A549 (cell line): ENCODE measurements at regions not wholly inside any gene's neighbourhood (a gene's known extent, or its start where the extent isn't known, plus 50 kb on each side); places are given as distances from the start of the nearest gene placed in this dataset.

ENCODE experiments used
- ATAC-seq, 2 experiments: fragments of 200-7000 bp in 1 of 2; fragments of >200 bp in 1 of 2; cut with Nextera tagmentation in 1 of 2; cut with Tn5 transposase in 1 of 2; 3 replicates each; pipeline versions ENCODE4 v1.8.0 to v1.9.1; 2018 to 2020; ENCODE audit warnings: mild to moderate bottlenecking in 1 of 2, moderate library complexity in 1 of 2
- CTCF ChIA-PET: fragments of 300-600 bp; sonication (Branson Sonifier 250); formaldehyde crosslinking; extraction: SDS; loops from one replicate; lab custom pipeline; 2021; ENCODE audit warnings: antibody characterized with exemption, inconsistent platforms; lab: Yijun Ruan, JAX
- POLR2A ChIA-PET: fragments of 350-600 bp; formaldehyde crosslinking; extraction: SDS; loops from one replicate; lab custom pipeline; 2021; ENCODE audit warnings: antibody characterized with exemption, inconsistent platforms; lab: Yijun Ruan, JAX
- DNase-seq, 2 experiments: peaks; one replicate each; pipeline versions ENCODE4 v3.0.0 to v3.0.0-alpha.2; 2011 to 2016; ENCODE audit warnings: low read depth in 1 of 2, low spot score in 1 of 2
- FAIRE-seq: peaks from 2 replicates; lab custom pipeline; 2011; peaks lifted over from hg19 to GRCh38; lab: Jason Lieb, UNC
- H3K27ac ChIP-seq, 2 experiments: fragments of >200 bp; sonication (Bioruptor Twin); formaldehyde crosslinking; 3 replicates each; pipeline ENCODE4 v1.5.1; 2016 to 2017
- H3K4me1 ChIP-seq: fragments of >200 bp; sonication (Bioruptor Twin); formaldehyde crosslinking; 3 replicates; pipeline ENCODE4 v1.6.1; 2016
- H3K4me2 ChIP-seq: fragments of >200 bp; sonication (Bioruptor Twin); formaldehyde crosslinking; 3 replicates; pipeline ENCODE4 v1.6.1; 2016
- H3K4me3 ChIP-seq: fragments of >200 bp; sonication (Bioruptor Twin); formaldehyde crosslinking; 3 replicates; pipeline ENCODE4 v1.5.1; 2016
- H3K9me3 ChIP-seq: fragments of >200 bp; sonication (Bioruptor Twin); formaldehyde crosslinking; 3 replicates; pipeline ENCODE4 v1.6.1; 2016
- CBX2 ChIP-seq: fragments of 200-600 bp; sonication (generic); IDR thresholded peaks from 2 replicates; pipeline ENCODE4 v1.6.1; 2016; ENCODE audit warnings: low read depth, mild to moderate bottlenecking, borderline replicate concordance
- CHD2 ChIP-seq: fragments of 150-350 bp; IDR thresholded peaks from 2 replicates; pipeline ENCODE4 v1.6.1; 2014; ENCODE audit warnings: low read length; ENCODE audit not compliant: partially characterized antibody
- CHD4 ChIP-seq: fragments of 200-600 bp; sonication (generic); IDR thresholded peaks from 2 replicates; pipeline ENCODE4 v1.6.1; 2016; ENCODE audit warnings: antibody characterized with exemption, mild to moderate bottlenecking, borderline replicate concordance
- E2F6 ChIP-seq: IDR thresholded peaks from 2 replicates; pipeline ENCODE4 v1.6.1; 2012; ENCODE audit warnings: low read depth, borderline replicate concordance
- EHF ChIP-seq: fragments of 250-450 bp; sonication (Bioruptor Pico); IDR thresholded peaks from 2 replicates; pipeline ENCODE4 v1.5.0; 2020; ENCODE audit warnings: mild to moderate bottlenecking
- EP300 ChIP-seq, 2 experiments: fragments of >200 bp; sonication (Bioruptor Twin); formaldehyde crosslinking; IDR thresholded peaks; 2 replicates in 1 of 2; 3 replicates in 1 of 2; pipeline ENCODE4 v1.6.1; 2016 to 2017
- ESRRA ChIP-seq: fragments of 150-350 bp; IDR thresholded peaks from 2 replicates; pipeline ENCODE4 v1.6.1; 2014; ENCODE audit warnings: mild to moderate bottlenecking, low read length, borderline replicate concordance
- FOSB ChIP-seq: fragments of 250-450 bp; sonication (Bioruptor Pico); IDR thresholded peaks from 2 replicates; pipeline ENCODE4 v1.5.0; 2020; ENCODE audit warnings: mild to moderate bottlenecking, moderate library complexity
- HDAC2 ChIP-seq: fragments of 200-600 bp; sonication (generic); IDR thresholded peaks from 2 replicates; pipeline ENCODE4 v1.6.1; 2016
- HOXB5 ChIP-seq: fragments of 250-450 bp; sonication (Bioruptor Pico); IDR thresholded peaks from 2 replicates; pipeline ENCODE4 v1.5.0; 2020; ENCODE audit warnings: mild to moderate bottlenecking, moderate library complexity
- JUN ChIP-seq, 2 experiments: fragments of >200 bp; sonication (Bioruptor Twin); formaldehyde crosslinking; IDR thresholded peaks; 2 replicates in 1 of 2; 3 replicates in 1 of 2; pipeline ENCODE4 v1.6.1; 2016 to 2017
- JUNB ChIP-seq: fragments of >200 bp; sonication (Bioruptor Twin); formaldehyde crosslinking; IDR thresholded peaks from 2 replicates; pipeline ENCODE4 v1.6.1; 2016
- KDM1A ChIP-seq: fragments of 200-600 bp; sonication (generic); IDR thresholded peaks from 2 replicates; pipeline ENCODE4 v1.6.1; 2016; ENCODE audit warnings: low read depth, mild to moderate bottlenecking
- KDM5A ChIP-seq: fragments of 200-600 bp; sonication (generic); IDR thresholded peaks from 2 replicates; pipeline ENCODE4 v1.6.1; 2016; ENCODE audit warnings: antibody characterized with exemption, mild to moderate bottlenecking
- MAZ ChIP-seq: fragments of 150-350 bp; IDR thresholded peaks from 2 replicates; pipeline ENCODE4 v1.6.1; 2014; ENCODE audit warnings: antibody characterized with exemption, low read depth, low read length, borderline replicate concordance
- MYC ChIP-seq: IDR thresholded peaks from 2 replicates; pipeline ENCODE4 v1.6.1; 2012; ENCODE audit warnings: mild to moderate bottlenecking, inconsistent platforms, low read length, improper control_type of control experiment, borderline replicate concordance
- NFE2L2 ChIP-seq: fragments of 150-350 bp; conservative IDR thresholded peaks from 2 replicates; pipeline ENCODE4 v1.6.1; 2014; ENCODE audit warnings: low read length
- NPAS2 ChIP-seq: fragments of 250-450 bp; sonication (Bioruptor Pico); IDR thresholded peaks from 2 replicates; pipeline ENCODE4 v1.8.0; 2022; ENCODE audit warnings: mild to moderate bottlenecking, moderate library complexity, borderline replicate concordance
- POLR2A ChIP-seq: IDR thresholded peaks from 2 replicates; pipeline ENCODE4 v1.6.1; 2012; ENCODE audit warnings: mild to moderate bottlenecking, low read length
- POLR2AphosphoS2 ChIP-seq: conservative IDR thresholded peaks from 2 replicates; pipeline ENCODE4 v1.6.1; 2012; ENCODE audit warnings: low read length, improper control_type of control experiment, inconsistent platforms
- RFX5 ChIP-seq: fragments of 450-650 bp; IDR thresholded peaks from 2 replicates; pipeline ENCODE4 v1.7.1; 2014; ENCODE audit warnings: antibody characterized with exemption, mild to moderate bottlenecking, moderate library complexity
- TFCP2L1 ChIP-seq: fragments of 250-450 bp; sonication (Bioruptor Pico); IDR thresholded peaks from 2 replicates; pipeline ENCODE4 v1.5.0; 2021; ENCODE audit warnings: mild to moderate bottlenecking
- TP53 ChIP-seq: fragments of 250-450 bp; sonication (Bioruptor Pico); IDR thresholded peaks from 2 replicates; pipeline ENCODE4 v1.5.0; 2021; ENCODE audit warnings: mild to moderate bottlenecking, moderate library complexity
- USF2 ChIP-seq: fragments of 450-650 bp; IDR thresholded peaks from 2 replicates; pipeline ENCODE4 v1.6.1; 2014; ENCODE audit warnings: antibody characterized with exemption
- ZSCAN20 ChIP-seq: fragments of 250-450 bp; sonication (Bioruptor Pico); IDR thresholded peaks from 2 replicates; pipeline ENCODE4 v1.8.0; 2022; ENCODE audit warnings: mild to moderate bottlenecking, moderate library complexity
- whole genome bisulfite sequencing: methylation state at CpG from one replicate; pipeline ENCODE4 v1.1.6; 2017; ENCODE audit errors: missing lambda C conversion rate; 5-methylcytosine and 5-hydroxymethylcytosine counted together
- TF ChIP-seq, protein P1 (sequence below): fragments of >200 bp; sonication (Bioruptor Twin); formaldehyde crosslinking; IDR thresholded peaks from 3 replicates; pipeline ENCODE4 v1.5.1; 2016

DNA sequence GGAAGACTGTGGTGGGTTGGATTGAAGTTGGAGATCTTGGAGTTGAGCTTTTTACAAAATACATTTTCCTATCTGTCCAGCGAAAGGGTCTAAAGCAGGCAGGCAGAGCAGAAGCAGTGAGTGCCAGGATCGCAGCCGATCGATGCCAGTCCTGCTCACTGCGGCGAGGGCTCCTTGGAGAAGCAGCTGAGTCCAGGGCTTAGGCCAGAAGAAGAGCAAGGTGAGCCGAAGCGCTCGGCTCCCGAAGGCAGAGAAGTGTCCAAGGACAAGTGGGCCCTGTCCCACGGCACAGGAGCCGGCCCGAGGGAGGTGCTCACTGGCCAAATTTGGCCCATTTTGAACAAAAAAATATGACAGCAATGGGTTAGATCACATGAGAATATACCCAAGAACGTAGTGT is 637.8 kb downstream of the BRD1 start:
- CTCF ChIA-PET: no interaction called here

DNA sequence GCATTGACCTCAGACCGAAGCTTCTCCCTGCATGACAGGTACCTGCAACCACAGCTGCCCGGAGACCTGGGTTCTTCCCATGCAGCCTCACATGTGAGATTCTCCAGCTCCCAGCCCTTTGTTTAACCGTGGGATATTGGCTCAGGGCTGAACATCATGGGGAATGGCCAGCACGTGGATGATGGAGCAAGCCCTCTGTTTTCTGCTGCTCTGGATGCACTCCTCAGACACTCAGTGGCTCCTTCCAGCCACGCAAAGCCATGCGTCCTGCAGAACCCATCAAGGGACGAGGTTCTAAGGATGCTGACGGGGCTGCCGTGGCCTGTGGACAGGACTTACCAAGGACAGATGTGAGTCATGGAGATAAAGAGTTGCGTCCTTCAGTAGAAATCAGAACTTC is 639.1 kb downstream of the BRD1 start:
- TF ChIP-seq EP300 (IDR thresholded peaks at IDR 0.05): no peak
- no peak for TF ChIP-seq TP53 (CRISPR knock-in tag)
- no peak for TF ChIP-seq CHD4
- TF ChIP-seq NPAS2 (CRISPR knock-in tag): no peak
- no peak for TF ChIP-seq HOXB5 (CRISPR knock-in tag)
- no peak for TF ChIP-seq USF2
- TF ChIP-seq, protein P1, sequence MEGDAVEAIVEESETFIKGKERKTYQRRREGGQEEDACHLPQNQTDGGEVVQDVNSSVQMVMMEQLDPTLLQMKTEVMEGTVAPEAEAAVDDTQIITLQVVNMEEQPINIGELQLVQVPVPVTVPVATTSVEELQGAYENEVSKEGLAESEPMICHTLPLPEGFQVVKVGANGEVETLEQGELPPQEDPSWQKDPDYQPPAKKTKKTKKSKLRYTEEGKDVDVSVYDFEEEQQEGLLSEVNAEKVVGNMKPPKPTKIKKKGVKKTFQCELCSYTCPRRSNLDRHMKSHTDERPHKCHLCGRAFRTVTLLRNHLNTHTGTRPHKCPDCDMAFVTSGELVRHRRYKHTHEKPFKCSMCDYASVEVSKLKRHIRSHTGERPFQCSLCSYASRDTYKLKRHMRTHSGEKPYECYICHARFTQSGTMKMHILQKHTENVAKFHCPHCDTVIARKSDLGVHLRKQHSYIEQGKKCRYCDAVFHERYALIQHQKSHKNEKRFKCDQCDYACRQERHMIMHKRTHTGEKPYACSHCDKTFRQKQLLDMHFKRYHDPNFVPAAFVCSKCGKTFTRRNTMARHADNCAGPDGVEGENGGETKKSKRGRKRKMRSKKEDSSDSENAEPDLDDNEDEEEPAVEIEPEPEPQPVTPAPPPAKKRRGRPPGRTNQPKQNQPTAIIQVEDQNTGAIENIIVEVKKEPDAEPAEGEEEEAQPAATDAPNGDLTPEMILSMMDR: no peak
- no peak for TF ChIP-seq MYC
- no peak for TF ChIP-seq NFE2L2
- no peak for TF ChIP-seq ZSCAN20
- no peak for TF ChIP-seq FOSB (CRISPR knock-in tag)
- ChIA-PET POLR2A (no interaction called here), CTCF (no interaction called here)
- Histone ChIP-seq H3K4me3 (no peak overlapping the region), H3K27ac (no peak overlapping the region), H3K9me3 (peaks cover 3% of the 10 kb centered on the region; the same call in 1 of the 3 replicates), H3K4me2 (no peak overlapping the region), H3K4me1 (no peaks in the 10 kb centered on the region)
- no peak for FAIRE-seq
- ATAC-seq: no peak
- WGBS: 36% methylated on average over 8 of the region's 10 CpGs
- no peak for DNase-seq

More for the DNA sequence above, 637.8 kb downstream of the BRD1 start:
- ATAC-seq: no peak
- no peak overlapping the region for H3K27ac ChIP-seq
- POLR2A ChIA-PET: no interaction called here
- WGBS: 56% methylated on average over 14 of the region's 14 CpGs
- TF ChIP-seq KDM1A (no peak), TP53 (CRISPR knock-in tag) (no peak), NFE2L2 (no peak), CBX2 (no peak), JUNB (no peak), CHD2 (no peak), RFX5 (no peak), KDM5A (no peak), HDAC2 (no peak), MAZ (no peak), USF2 (no peak), JUN (IDR thresholded peaks at IDR 0.05) (no peak), POLR2A (no peak), EHF (CRISPR knock-in tag) (no peak), ESRRA (no peak), E2F6 (no peak), POLR2AphosphoS2 (no peak), TFCP2L1 (CRISPR knock-in tag) (no peak)
- no peaks in the 10 kb centered on the region for H3K4me1 ChIP-seq
- no peak overlapping the region for H3K4me3 ChIP-seq
- peaks cover 3% of the 10 kb centered on the region; the same call in 1 of the 3 replicates for H3K9me3 ChIP-seq
- no peak for FAIRE-seq
- DNase-seq: no peak
- H3K4me2 ChIP-seq: no peak overlapping the region
